GM21515 (cell line): ENCODE measurements at regions not wholly inside any gene's neighbourhood (a gene's known extent, or its start where the extent isn't known, plus 50 kb on each side); places are given as distances from the start of the nearest gene placed in this dataset.
A peak's percentile ranks its signal among the peaks of the same experiment; 100 is the strongest.
"Not testable (repeated sequence)": the region's sequence is repeated elsewhere in the genome, so short reads cannot be mapped to it uniquely, and the experiment has no call there.

Source experiments
- ATAC-seq: cut with Tn5 transposase; IDR thresholded peaks from one replicate; pipeline ENCODE4 v1.9.1; 2021; ENCODE audit not compliant: unreplicated experiment

GRCh38 chr1:90357995-90358394 lies 359.1 kb downstream of the BARHL2 start:
- peak; percentile 52 for ATAC-seq

GRCh38 chr1:90356991-90357390 lies 360.1 kb downstream of the BARHL2 start:
- ATAC-seq, result no peak

- no peak for ATAC-seq
These were observed 361.0 kb downstream of the BARHL2 start for GRCh38 chr1:90356101-90356500.

- no peak for ATAC-seq
These were observed 359.8 kb downstream of the ZNF326 start for GRCh38 chr1:90354704-90355103.

- ATAC-seq, result no peak
These were observed 356.1 kb downstream of the ZNF326 start for GRCh38 chr1:90351019-90351418.

- ATAC-seq, result no peak
These were observed 354.6 kb downstream of the ZNF326 start for GRCh38 chr1:90349510-90349909.

GRCh38 chr1:90348934-90349333 lies 354.0 kb downstream of the ZNF326 start:
- no peak for ATAC-seq

GRCh38 chr1:90348459-90348858 lies 353.5 kb downstream of the ZNF326 start:
- not testable (repeated sequence) for ATAC-seq

GRCh38 chr1:90347366-90347765 lies 352.5 kb downstream of the ZNF326 start:
- ATAC-seq, result no peak

- no peak for ATAC-seq
These were observed 351.8 kb downstream of the ZNF326 start for GRCh38 chr1:90346757-90347156.

- ATAC-seq, result no peak
These were observed 351.4 kb downstream of the ZNF326 start for GRCh38 chr1:90346349-90346748.

- ATAC-seq, result peak; percentile 58
These were observed 350.2 kb downstream of the ZNF326 start for GRCh38 chr1:90344963-90345730.

GRCh38 chr1:90341516-90341915 lies 346.6 kb downstream of the ZNF326 start:
- ATAC-seq, result no peak

GRCh38 chr1:90340606-90341005 lies 345.7 kb downstream of the ZNF326 start:
- ATAC-seq, result no peak

GRCh38 chr1:90339811-90340210 lies 344.9 kb downstream of the ZNF326 start:
- no peak for ATAC-seq

- no peak for ATAC-seq
These were observed 341.8 kb downstream of the ZNF326 start for GRCh38 chr1:90336552-90337324.

GRCh38 chr1:90335558-90335957 lies 340.6 kb downstream of the ZNF326 start:
- no peak for ATAC-seq

- ATAC-seq, result no peak
These were observed 339.2 kb downstream of the ZNF326 start for GRCh38 chr1:90334137-90334536.

GRCh38 chr1:90325168-90325567 lies 330.3 kb downstream of the ZNF326 start:
- ATAC-seq, result no peak

- no peak for ATAC-seq
These were observed 327.3 kb downstream of the ZNF326 start for GRCh38 chr1:90322186-90322585.

GRCh38 chr1:90319918-90320317 lies 325.0 kb downstream of the ZNF326 start:
- ATAC-seq, result no peak

- no peak for ATAC-seq
These were observed 323.5 kb downstream of the ZNF326 start for GRCh38 chr1:90318431-90318830.
